HL-60 (cell line): ENCODE measurements at regions not wholly inside any gene's neighbourhood (a gene's known extent, or its start where the extent isn't known, plus 50 kb on each side); places are given as distances from the start of the nearest gene placed in this dataset.

Experiments used
- CTCF ChIP-seq: IDR thresholded peaks from one replicate; pipeline ENCODE4 v1.5.1; 2011; ENCODE audit warnings: low read length, control low read depth, inconsistent platforms; ENCODE audit not compliant: insufficient read depth
- GABPA ChIP-seq: IDR thresholded peaks from 2 replicates; pipeline ENCODE4 v1.6.1; 2012; ENCODE audit warnings: low read depth
- POLR2AphosphoS5 ChIP-seq: IDR thresholded peaks from 2 replicates; pipeline ENCODE4 v1.6.1; 2012; ENCODE audit warnings: low read depth
- REST ChIP-seq: IDR thresholded peaks from 2 replicates; pipeline ENCODE4 v1.6.1; 2012; ENCODE audit warnings: low read depth; ENCODE audit not compliant: insufficient replicate concordance
- SPI1 ChIP-seq: IDR thresholded peaks from 2 replicates; pipeline ENCODE4 v1.6.1; 2012; ENCODE audit warnings: low read depth, mild to moderate bottlenecking, borderline replicate concordance

GRCh38 chr12:93086288-93086727, 157.2 kb upstream of the EEA1 start:
- TF ChIP-seq CTCF (no peak), POLR2AphosphoS5 (no peak), GABPA (no peak), REST (no peak), SPI1 (no peak)
